OCI-LY7 (cell line): ENCODE measurements at regions not wholly inside any gene's neighbourhood (a gene's known extent, or its start where the extent isn't known, plus 50 kb on each side); places are given as distances from the start of the nearest gene placed in this dataset.

Experiments used
- BruUV-seq: library from RNA; stranded (reverse); fragments of 400-500 nt; replicated peaks from 2 replicates; lab custom pipeline; 2021; lab: Mats Ljungman, UMichigan
- CTCF ChIA-PET: fragments of 300-600 bp; sonication (Branson Sonifier 250); formaldehyde crosslinking; loops from one replicate; lab custom pipeline; 2022; ENCODE audit warnings: antibody characterized with exemption; ENCODE audit not compliant: unreplicated experiment; lab: Charles Lee
- POLR2A ChIA-PET: fragments of 300-600 bp; sonication (Branson Sonifier 250); formaldehyde crosslinking; loops from one replicate; lab custom pipeline; 2022; ENCODE audit warnings: antibody characterized with exemption; lab: Charles Lee
- DNase-seq: peaks from one replicate; pipeline ENCODE4 v3.0.0-alpha.2; 2015; ENCODE audit warnings: low spot score
- H2AFZ ChIP-seq: fragments of 200-600 bp; sonication (generic), shearing (Covaris generic); 2 replicates; pipeline ENCODE4 v1.6.1; 2014; ENCODE audit warnings: mild to moderate bottlenecking, antibody characterized with exemption, low read length, moderate library complexity
- H3K27ac ChIP-seq: fragments of 200-600 bp; sonication (generic); 2 replicates; pipeline ENCODE4 v1.5.1; 2014; ENCODE audit warnings: mixed run types, low read depth, mild to moderate bottlenecking, moderate library complexity, low read length, inconsistent platforms; ENCODE audit not compliant: poor library complexity, severe bottlenecking
- H3K36me3 ChIP-seq: fragments of 200-600 bp; sonication (generic); 2 replicates; pipeline ENCODE4 v1.6.1; 2014; ENCODE audit warnings: mild to moderate bottlenecking, antibody characterized with exemption, low read length, moderate library complexity, mixed read lengths; ENCODE audit not compliant: insufficient read depth
- H3K4me1 ChIP-seq: fragments of 200-600 bp; sonication (generic); 2 replicates; pipeline ENCODE4 v1.5.1; 2014; ENCODE audit warnings: mild to moderate bottlenecking, low read length; ENCODE audit not compliant: insufficient read depth, poor library complexity, severe bottlenecking
- H3K4me2 ChIP-seq: fragments of 200-600 bp; sonication (generic); 2 replicates; pipeline ENCODE4 v1.6.1; 2014; ENCODE audit warnings: mild to moderate bottlenecking, low read length
- H3K4me3 ChIP-seq: fragments of 200-600 bp; sonication (generic); 2 replicates; pipeline ENCODE4 v1.5.1; 2014; ENCODE audit warnings: mild to moderate bottlenecking, low read depth, low read length; ENCODE audit not compliant: poor library complexity, severe bottlenecking
- H3K79me2 ChIP-seq: fragments of 200-600 bp; sonication (generic); 2 replicates; pipeline ENCODE4 v1.6.1; 2016; ENCODE audit warnings: low read depth, mild to moderate bottlenecking, low read length, moderate library complexity, mixed read lengths; ENCODE audit not compliant: insufficient read depth
- H3K9me2 ChIP-seq: fragments of 200-600 bp; sonication (generic); 2 replicates; pipeline ENCODE4 v1.6.1; 2016; ENCODE audit warnings: mild to moderate bottlenecking, low read length, mixed read lengths; ENCODE audit not compliant: insufficient read depth
- H3K9me3 ChIP-seq: fragments of 200-600 bp; sonication (generic); 2 replicates; pipeline ENCODE4 v1.6.1; 2014; ENCODE audit warnings: mild to moderate bottlenecking, mixed run types, low read length, mixed read lengths
- H4K20me1 ChIP-seq: fragments of 200-600 bp; sonication (generic); 2 replicates; pipeline ENCODE4 v1.6.1; 2014; ENCODE audit warnings: mild to moderate bottlenecking, antibody characterized with exemption, low read length, moderate library complexity, mixed read lengths; ENCODE audit not compliant: insufficient read depth
- CTCF ChIP-seq: fragments of 200-600 bp; sonication (generic); conservative IDR thresholded peaks from 2 replicates; pipeline ENCODE4 v1.5.1; 2014; ENCODE audit warnings: mild to moderate bottlenecking, antibody characterized with exemption, low read length, moderate library complexity, mixed read lengths
- EZH2phosphoT487 ChIP-seq: fragments of 200-600 bp; sonication (generic); IDR thresholded peaks from 2 replicates; pipeline ENCODE4 v1.6.1; 2018; ENCODE audit warnings: low read depth, borderline replicate concordance, mild to moderate bottlenecking, mixed run types, antibody characterized with exemption, low read length, moderate library complexity, mixed read lengths
- intact Hi-C: fragments of 100-400 bp; cut with micrococcal nuclease; formaldehyde crosslinking; loops from one replicate; pipeline ENCODE4 v1.10.0; 2022; ENCODE audit not compliant: unreplicated experiment

- H4K20me1 ChIP-seq, result no peaks in the 10 kb centered on the region
- no peaks in the 10 kb centered on the region for H3K4me1 ChIP-seq
- no peaks in the 10 kb centered on the region for H3K9me2 ChIP-seq
- ChIA-PET POLR2A (no interaction called here), CTCF (no interaction called here)
- H3K4me3 ChIP-seq, result no peak overlapping the region
- BruUV-seq, result no TSS peak
- H3K9me3 ChIP-seq, result no peaks in the 10 kb centered on the region
- no peak for DNase-seq
- intact Hi-C loops, result no loop called here
- H3K4me2 ChIP-seq, result no peak overlapping the region
- no peak overlapping the region for H3K27ac ChIP-seq
- H3K36me3 ChIP-seq, result no peaks in the 10 kb centered on the region
- no peak overlapping the region for H2AFZ ChIP-seq
- no peaks in the 10 kb centered on the region for H3K79me2 ChIP-seq
- TF ChIP-seq EZH2phosphoT487 (no peak), CTCF (no peak)
Measured at GRCh38 chr4:166415749-166416148, 542.7 kb downstream of the TLL1 start.

DNA sequence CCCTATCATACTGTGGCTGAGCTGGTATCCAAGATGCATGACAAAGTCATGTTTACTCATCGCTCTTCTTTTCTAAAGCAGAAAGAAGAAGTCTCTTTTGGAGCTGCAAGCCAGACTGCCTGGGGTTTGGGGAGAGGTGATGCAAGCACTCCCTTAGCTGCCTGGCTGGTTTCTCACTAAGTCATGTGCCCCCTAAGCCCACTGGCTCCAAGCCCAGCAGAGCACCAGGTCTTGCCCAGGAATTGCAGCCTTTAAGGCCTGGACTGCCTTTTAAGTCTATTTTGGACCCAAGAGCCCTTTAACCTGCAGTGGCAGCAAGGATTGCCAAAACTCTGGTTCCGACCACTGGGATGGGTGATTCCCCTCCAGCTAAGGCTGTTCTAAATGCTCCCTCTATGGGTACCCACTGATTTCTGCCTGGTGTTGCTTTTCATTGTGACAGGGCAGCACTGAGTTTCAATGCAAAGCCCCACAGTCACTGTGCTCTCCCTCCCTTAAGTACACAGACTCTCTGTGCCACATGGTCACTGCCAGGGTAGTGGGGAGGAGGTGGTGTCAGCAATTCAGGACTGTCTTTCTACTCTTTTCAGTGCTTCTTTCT is 548.6 kb downstream of the TLL1 start:
- POLR2A ChIA-PET, result no interaction called here

More for the DNA sequence above, 548.6 kb downstream of the TLL1 start:
- DNase-seq, result no peak
- intact Hi-C loops, result no loop called here
- H3K27ac ChIP-seq, result no peak overlapping the region
- H4K20me1 ChIP-seq, result no peaks in the 10 kb centered on the region
- CTCF ChIA-PET, result no interaction called here
- BruUV-seq, result no TSS peak
- no peak overlapping the region for H2AFZ ChIP-seq
- H3K79me2 ChIP-seq, result no peaks in the 10 kb centered on the region
- no peaks in the 10 kb centered on the region for H3K4me1 ChIP-seq
- H3K4me3 ChIP-seq, result no peak overlapping the region
- H3K4me2 ChIP-seq, result no peak overlapping the region
- TF ChIP-seq CTCF (no peak), EZH2phosphoT487 (no peak)
- H3K9me3 ChIP-seq, result no peaks in the 10 kb centered on the region
- H3K36me3 ChIP-seq, result no peaks in the 10 kb centered on the region
- no peaks in the 10 kb centered on the region for H3K9me2 ChIP-seq
